Renal cortical epithelial cell (primary cell): ENCODE measurements at regions not wholly inside any gene's neighbourhood (a gene's known extent, or its start where the extent isn't known, plus 50 kb on each side); places are given as distances from the start of the nearest gene placed in this dataset.
"Not testable (repeated sequence)": the region's sequence is repeated elsewhere in the genome, so short reads cannot be mapped to it uniquely, and the experiment has no call there.

ENCODE experiments used
- DNase-seq: peaks from one replicate; pipeline ENCODE4 v3.0.0-alpha.2; 2011; ENCODE audit warnings: low read depth

GRCh38 chr4:25981749-25982148 is 67.7 kb downstream of the SMIM20 start:
- peak; percentile 23 for DNase-seq

GRCh38 chr4:25982962-25983361 is 68.9 kb downstream of the SMIM20 start:
- DNase-seq = no peak

- DNase-seq = no peak
Measured at GRCh38 chr4:25984266-25984665, 70.2 kb downstream of the SMIM20 start.

GRCh38 chr4:25984796-25985195 is 70.8 kb downstream of the SMIM20 start:
- DNase-seq = no peak

- DNase-seq = no peak
Measured at GRCh38 chr4:25986807-25987206, 72.8 kb downstream of the SMIM20 start.

GRCh38 chr4:25991340-25991739 is 77.3 kb downstream of the SMIM20 start:
- DNase-seq = no peak

- no peak for DNase-seq
Measured at GRCh38 chr4:25993395-25994185, 79.6 kb downstream of the SMIM20 start.

- DNase-seq = not testable (repeated sequence)
Measured at GRCh38 chr4:25994577-25994976, 80.6 kb downstream of the SMIM20 start.

GRCh38 chr4:26000274-26000950 is 86.4 kb downstream of the SMIM20 start:
- DNase-seq = peak; percentile 20

- DNase-seq = no peak
Measured at GRCh38 chr4:26001413-26001812, 87.4 kb downstream of the SMIM20 start.

GRCh38 chr4:26001816-26002215 is 87.8 kb downstream of the SMIM20 start:
- no peak for DNase-seq

- no peak for DNase-seq
Measured at GRCh38 chr4:26003056-26003455, 89.0 kb downstream of the SMIM20 start.

GRCh38 chr4:26004290-26004689 is 90.3 kb downstream of the SMIM20 start:
- DNase-seq = no peak

GRCh38 chr4:26005764-26006163 is 91.7 kb downstream of the SMIM20 start:
- no peak for DNase-seq

GRCh38 chr4:26008737-26009136 is 94.7 kb downstream of the SMIM20 start:
- no peak for DNase-seq

- no peak for DNase-seq
Measured at GRCh38 chr4:26009502-26009901, 95.5 kb downstream of the SMIM20 start.

GRCh38 chr4:26010304-26010703 is 96.3 kb downstream of the SMIM20 start:
- no peak for DNase-seq

GRCh38 chr4:26013629-26014028 is 99.6 kb downstream of the SMIM20 start:
- DNase-seq = no peak

GRCh38 chr4:26015133-26015651 is 101.2 kb downstream of the SMIM20 start:
- peak; percentile 22 for DNase-seq

GRCh38 chr4:26015906-26016305 is 101.9 kb downstream of the SMIM20 start:
- DNase-seq = no peak

- DNase-seq = no peak
Measured at GRCh38 chr4:26017531-26017930, 103.5 kb downstream of the SMIM20 start.

GRCh38 chr4:26017961-26018700 is 104.1 kb downstream of the SMIM20 start:
- DNase-seq = not testable (repeated sequence)
